ENCODE measurements at regions not wholly inside any gene's neighbourhood (a gene's known extent, or its start where the extent isn't known, plus 50 kb on each side); places are given as distances from the start of the nearest gene placed in this dataset.

GRCh38 chr6:4010048-4010447 is 68.9 kb downstream of the FAM217A start:
- ATAC-seq: no peak
- no peak for TF ChIP-seq POLR2A (IDR thresholded peaks at IDR 0.05)
- TF ChIP-seq, protein P1, sequence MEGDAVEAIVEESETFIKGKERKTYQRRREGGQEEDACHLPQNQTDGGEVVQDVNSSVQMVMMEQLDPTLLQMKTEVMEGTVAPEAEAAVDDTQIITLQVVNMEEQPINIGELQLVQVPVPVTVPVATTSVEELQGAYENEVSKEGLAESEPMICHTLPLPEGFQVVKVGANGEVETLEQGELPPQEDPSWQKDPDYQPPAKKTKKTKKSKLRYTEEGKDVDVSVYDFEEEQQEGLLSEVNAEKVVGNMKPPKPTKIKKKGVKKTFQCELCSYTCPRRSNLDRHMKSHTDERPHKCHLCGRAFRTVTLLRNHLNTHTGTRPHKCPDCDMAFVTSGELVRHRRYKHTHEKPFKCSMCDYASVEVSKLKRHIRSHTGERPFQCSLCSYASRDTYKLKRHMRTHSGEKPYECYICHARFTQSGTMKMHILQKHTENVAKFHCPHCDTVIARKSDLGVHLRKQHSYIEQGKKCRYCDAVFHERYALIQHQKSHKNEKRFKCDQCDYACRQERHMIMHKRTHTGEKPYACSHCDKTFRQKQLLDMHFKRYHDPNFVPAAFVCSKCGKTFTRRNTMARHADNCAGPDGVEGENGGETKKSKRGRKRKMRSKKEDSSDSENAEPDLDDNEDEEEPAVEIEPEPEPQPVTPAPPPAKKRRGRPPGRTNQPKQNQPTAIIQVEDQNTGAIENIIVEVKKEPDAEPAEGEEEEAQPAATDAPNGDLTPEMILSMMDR (IDR thresholded peaks at IDR 0.05): no peak
- peaks cover 12% of the 10 kb centered on the region for H3K4me1 ChIP-seq
- H3K36me3 ChIP-seq (replicated peaks in 1 of 2; ENCODE audit: insufficient read depth in 1 of 2, low read depth in 2 of 2): no peaks in the 10 kb centered on the region
- 48 to 53% methylated on average over 2 of the region's 2 CpGs for WGBS, 2 donors
- intact Hi-C loops (cut with DNase I): no loop called here
- no peak for DNase-seq
- no peaks in the 10 kb centered on the region for H3K27me3 ChIP-seq
- H3K4me3 ChIP-seq: no peak overlapping the region
- no peak overlapping the region for H3K27ac ChIP-seq
- no peaks in the 10 kb centered on the region for H3K9me3 ChIP-seq

GRCh38 chr6:4010689-4011090 is 68.2 kb downstream of the FAM217A start:
- Histone ChIP-seq H3K36me3 (replicated peaks in 1 of 2; ENCODE audit: insufficient read depth in 1 of 2, low read depth in 2 of 2) (no peaks in the 10 kb centered on the region), H3K27me3 (no peaks in the 10 kb centered on the region), H3K4me3 (no peak overlapping the region), H3K9me3 (no peaks in the 10 kb centered on the region), H3K4me1 (peaks cover 8% of the 10 kb centered on the region), H3K27ac (no peak overlapping the region)
- DNase-seq (no peak), ATAC-seq (no peak)
- intact Hi-C loops (cut with DNase I): no loop called here
- WGBS, 2 donors: 62 to 87% methylated on average over 3 of the region's 3 CpGs
- no peak for TF ChIP-seq POLR2A (IDR thresholded peaks at IDR 0.05)
- TF ChIP-seq, protein P1 (IDR thresholded peaks at IDR 0.05): no peak

GRCh38 chr6:4012826-4013225 is 66.1 kb downstream of the FAM217A start:
- ATAC-seq (no peak), DNase-seq (no peak)
- intact Hi-C loops (cut with DNase I): no loop called here
- no peak overlapping the region for H3K27ac ChIP-seq
- peaks cover 18% of the 10 kb centered on the region for H3K4me1 ChIP-seq
- no peaks in the 10 kb centered on the region for H3K27me3 ChIP-seq
- no peaks in the 10 kb centered on the region for H3K9me3 ChIP-seq
- H3K4me3 ChIP-seq: no peak overlapping the region
- no peak for TF ChIP-seq POLR2A (IDR thresholded peaks at IDR 0.05)
- TF ChIP-seq, protein P1 (IDR thresholded peaks at IDR 0.05): no peak
- 60 to 89% methylated on average over 2 of the region's 2 CpGs for WGBS, 2 donors
- no peaks in the 10 kb centered on the region for H3K36me3 ChIP-seq (replicated peaks in 1 of 2; ENCODE audit: insufficient read depth in 1 of 2, low read depth in 2 of 2)

DNA sequence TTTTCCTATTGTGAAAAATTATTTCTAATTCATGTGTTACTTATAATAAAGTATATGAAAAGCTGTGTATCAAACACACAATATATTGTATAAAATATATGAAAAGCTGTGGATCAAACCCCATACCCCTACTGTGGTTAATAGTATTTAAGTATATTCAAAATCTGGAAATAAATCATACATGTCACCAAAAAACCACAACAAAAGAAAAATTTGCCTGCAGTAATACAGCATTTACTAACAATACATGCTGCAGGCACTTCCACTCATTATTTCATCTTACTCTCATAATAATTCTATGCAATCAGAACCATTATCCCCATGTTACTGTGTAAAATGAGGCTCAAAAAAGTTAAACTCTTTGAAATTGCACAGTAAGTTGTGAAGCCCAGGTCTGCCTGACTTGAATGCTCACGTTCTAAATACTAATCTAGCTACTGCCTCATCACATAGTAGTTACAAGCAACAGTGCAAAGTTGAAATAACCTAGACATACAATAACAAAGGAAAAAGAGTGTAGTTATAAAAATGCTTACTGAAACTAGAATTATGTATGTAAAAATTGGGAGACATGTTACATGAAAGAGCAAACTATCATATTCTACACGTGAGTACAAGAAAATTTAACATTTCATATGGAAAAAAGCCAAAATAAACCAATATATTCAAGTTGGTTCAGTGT is 61.7 kb downstream of the FAM217A start:
- peak overlapping the region; percentile 92 to 99 (median 97) for H3K27ac ChIP-seq
- H3K27me3 ChIP-seq: no peaks in the 10 kb centered on the region
- intact Hi-C loops (cut with DNase I): no loop called here
- H3K4me3 ChIP-seq: no peak overlapping the region
- 2 to 11% methylated on average over 2 of the region's 2 CpGs for WGBS, 2 donors
- H3K9me3 ChIP-seq: no peaks in the 10 kb centered on the region
- TF ChIP-seq POLR2A (IDR thresholded peaks at IDR 0.05): no peak
- TF ChIP-seq, protein P1 (IDR thresholded peaks at IDR 0.05): no peak
- peaks cover 36% of the 10 kb centered on the region for H3K4me1 ChIP-seq
- no peaks in the 10 kb centered on the region for H3K36me3 ChIP-seq (replicated peaks in 1 of 2; ENCODE audit: insufficient read depth in 1 of 2, low read depth in 2 of 2)
- no peak for DNase-seq
- no peak for ATAC-seq

GRCh38 chr6:4017834-4018170 is 61.1 kb downstream of the FAM217A start:
- Histone ChIP-seq H3K36me3 (replicated peaks in 1 of 2; ENCODE audit: insufficient read depth in 1 of 2, low read depth in 2 of 2) (no peaks in the 10 kb centered on the region), H3K4me1 (peaks cover 42% of the 10 kb centered on the region), H3K27ac (peak overlapping the region; percentile 92 to 99 (median 97)), H3K9me3 (no peaks in the 10 kb centered on the region), H3K4me3 (peak overlapping the region; percentile 55 to 65), H3K27me3 (no peaks in the 10 kb centered on the region)
- TF ChIP-seq, protein P1 (IDR thresholded peaks at IDR 0.05): no peak
- TF ChIP-seq POLR2A (IDR thresholded peaks at IDR 0.05): no peak
- intact Hi-C loops (cut with DNase I): no loop called here
- no peak for DNase-seq
- ATAC-seq: no peak
- 0% methylated on average over 9 of the region's 9 CpGs for WGBS, 2 donors
